ENCODE measurements at regions not wholly inside any gene's neighbourhood (a gene's known extent, or its start where the extent isn't known, plus 50 kb on each side); places are given as distances from the start of the nearest gene placed in this dataset.

DNA sequence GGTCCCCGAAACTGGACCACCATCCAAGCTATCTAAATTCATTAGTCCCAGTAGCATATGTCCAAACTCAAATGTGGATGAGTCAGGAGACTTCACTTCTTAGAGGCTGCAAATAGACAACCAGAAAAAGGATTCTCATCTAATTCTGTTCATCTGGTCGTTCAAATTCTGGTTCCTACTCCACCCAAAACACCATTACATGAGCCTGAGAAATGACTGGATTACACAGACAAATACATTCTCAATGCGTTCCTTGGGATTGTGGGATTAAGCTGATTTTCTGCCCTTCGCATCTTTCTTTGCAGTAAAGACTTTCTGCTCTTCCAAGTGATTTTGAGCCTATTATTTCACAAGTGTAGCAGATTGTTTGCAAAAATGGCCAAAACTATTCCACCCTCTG lies 472.3 kb upstream of the PROK2 start:
- FAIRE-seq: no peak
- POLR2A ChIA-PET (ENCODE audit: partially characterized antibody): interaction anchor here (0.7 kb wide), 1 partner anchor 150 kb away, joined by 3 read pairs; no protein-coding TSS in a partner anchor

More for the DNA sequence above, 472.3 kb upstream of the PROK2 start:
- no peaks in the 10 kb centered on the region for H3K36me3 ChIP-seq (ENCODE audit: control insufficient read depth in 2 of 4, insufficient read depth in 4 of 4, low read length in 3 of 4)
- H3K9ac ChIP-seq (replicated peaks in 1 of 4; ENCODE audit: extremely low read depth in 1 of 4, low read depth in 3 of 4, low read length in 3 of 4): no peak overlapping the region
- no peaks in the 10 kb centered on the region for H3K23me2 ChIP-seq (ENCODE audit: low read depth, low read length)
- no peak overlapping the region for H2BK15ac ChIP-seq (ENCODE audit: low read length)
- no peak overlapping the region for H3K4ac ChIP-seq (replicated peaks; ENCODE audit: insufficient read length, low read depth, low read length)
- no peak overlapping the region for H3K27ac ChIP-seq (ENCODE audit: low read depth, low read length)
- H3K14ac ChIP-seq (ENCODE audit: insufficient read length): no peak overlapping the region
- 95% methylated on average over 4 of the region's 4 CpGs; no CpG with 5 or more reads in 1 of the 2 experiments for WGBS, 2 experiments (ENCODE audit: extremely low coverage in 1 of 2, insufficient coverage in 1 of 2, insufficient read length in 1 of 2, insufficient replicate concordance in 2 of 2, low coverage in 1 of 2, low lambda C conversion rate in 2 of 2, missing lambda C conversion rate in 1 of 2)
- H4K91ac ChIP-seq (replicated peaks; ENCODE audit: insufficient read length, low read length): no peak overlapping the region
- no peak overlapping the region for H3K18ac ChIP-seq (ENCODE audit: extremely low read depth, low read length)
- no peak overlapping the region for H2AFZ ChIP-seq (ENCODE audit: low read length)
- H4K20me1 ChIP-seq (replicated peaks in 1 of 2; ENCODE audit: control insufficient read depth in 1 of 2, insufficient read depth in 2 of 2, low read length in 2 of 2): no peaks in the 10 kb centered on the region
- no peak overlapping the region for H2BK5ac ChIP-seq (ENCODE audit: low read depth, low read length)
- H2BK12ac ChIP-seq (ENCODE audit: low read depth, low read length): no peak overlapping the region
- no peak overlapping the region for H3K4me2 ChIP-seq (ENCODE audit: insufficient read depth in 1 of 2, low read depth in 2 of 2, low read length in 2 of 2)
- no peak overlapping the region for H2BK20ac ChIP-seq (ENCODE audit: low read length)
- DNase-seq (ENCODE audit: low read depth in 1 of 2, low spot score in 2 of 2): no peak
- H3K23ac ChIP-seq (ENCODE audit: insufficient read length): no peak overlapping the region
- CTCF ChIA-PET (ENCODE audit: partially characterized antibody): interaction anchor here (0.8 to 5.2 kb wide), 2 partner anchors 8 to 382 kb away, joined by 3 to 16 read pairs; no protein-coding TSS in a partner anchor
- peaks cover 0 to 13% (median 6%) of the 10 kb centered on the region in 4 experiments; a peak in 6 of 7 replicates for H3K4me1 ChIP-seq (replicated peaks in 1 of 4; ENCODE audit: control insufficient read depth in 3 of 4, insufficient read depth in 4 of 4, low read length in 3 of 4)
- TF ChIP-seq SP2 (IDR thresholded peaks at IDR 0.05; ENCODE audit: low read length) (no peak), SIX5 (IDR thresholded peaks at IDR 0.05; ENCODE audit: low read depth, low read length) (no peak), ZNF274 (IDR thresholded peaks at IDR 0.05; ENCODE audit: borderline replicate concordance, extremely low read depth, low read length) (no peak)
- H3K79me2 ChIP-seq (ENCODE audit: control insufficient read depth in 1 of 2, insufficient read depth in 2 of 2, low read length in 2 of 2): no peaks in the 10 kb centered on the region
- H4K5ac ChIP-seq (ENCODE audit: insufficient read length, low read depth, low read length): no peak overlapping the region
- H3K9me3 ChIP-seq (ENCODE audit: insufficient read depth in 2 of 2, low read depth in 1 of 2, low read length in 1 of 2): peaks cover 0 to 3% of the 10 kb centered on the region in 2 experiments; a peak in 2 of 4 replicates
- no peak overlapping the region for H3K4me3 ChIP-seq (ENCODE audit: extremely low read depth in 1 of 4, insufficient read depth in 2 of 4, low read depth in 3 of 4, low read length in 4 of 4)
- no peak overlapping the region for H2BK120ac ChIP-seq (replicated peaks; ENCODE audit: low read depth, low read length)
- no peak overlapping the region for H3K56ac ChIP-seq (replicated peaks; ENCODE audit: insufficient read length, low read depth, low read length)
- no peaks in the 10 kb centered on the region for H3K79me1 ChIP-seq (ENCODE audit: low read depth, low read length)
- H3K27me3 ChIP-seq (replicated peaks in 1 of 4; ENCODE audit: control insufficient read depth in 3 of 4, extremely low read depth in 1 of 4, insufficient read depth in 3 of 4, low read length in 3 of 4): no peaks in the 10 kb centered on the region
- no peak overlapping the region for H2AK5ac ChIP-seq (ENCODE audit: low read depth, low read length)
- H4K8ac ChIP-seq (ENCODE audit: extremely low read depth, insufficient read depth, low read length): no peak overlapping the region

All from H1 (cell line).